Heart left ventricle (tissue), 13 donors: ENCODE measurements at regions not wholly inside any gene's neighbourhood (a gene's known extent, or its start where the extent isn't known, plus 50 kb on each side); places are given as distances from the start of the nearest gene placed in this dataset.

Experiments used
- POLR2A ChIP-seq, 2 donors: fragments of 450-650 bp; IDR thresholded peaks; one replicate each; pipeline ENCODE4 v1.6.1; 2017; ENCODE audit warnings: antibody characterized with exemption in 2 of 2, mild to moderate bottlenecking in 2 of 2, moderate library complexity in 2 of 2
- TF ChIP-seq, protein P1 (sequence below), 12 donors: fragments of 200-600 bp; sonication (generic) in 4 of 12; IDR thresholded peaks; one replicate each; pipeline versions ENCODE4 v1.5.0 to v1.8.0; 2018 to 2022; ENCODE audit warnings: antibody characterized with exemption in 12 of 12, mild to moderate bottlenecking in 5 of 12
- donor health status: ischemic (EF 13 %, LVEDD 7.1; RV severe dilation, severe dysfunction).
- donor health status: DM: no; HTN: yes; CAD: no.
- donor health status: DM: no; HTN: no; CAD: no.
- donor health status: ischemic (EF 25% LVEDD 6.9; RV normal size, moderate dysfunction).
- donor health status: ischemic (EF 25% LVEDD 5.7; RV mildly dilated, moderate dysfunction).
- donor health status: ischemic (EF 35%, LVEDD 5.7; RV mildly dilated, moderate dysfunction).
- donor health status: nonischemic (EF 11% LVEDD 7.7; RV severe dilation, severe dysfunction).
- donor health status: DM: yes; HTN: yes; CAD: no.
- donor health status: PGD.
- donor health status: ischemic (EF 29% LVEDD 5.4; RV normal size, mild dysfunction).
- donor health status: nonischemic (EF 23%, LVEDD 6.1; RV moderate dilation, normal function).

DNA sequence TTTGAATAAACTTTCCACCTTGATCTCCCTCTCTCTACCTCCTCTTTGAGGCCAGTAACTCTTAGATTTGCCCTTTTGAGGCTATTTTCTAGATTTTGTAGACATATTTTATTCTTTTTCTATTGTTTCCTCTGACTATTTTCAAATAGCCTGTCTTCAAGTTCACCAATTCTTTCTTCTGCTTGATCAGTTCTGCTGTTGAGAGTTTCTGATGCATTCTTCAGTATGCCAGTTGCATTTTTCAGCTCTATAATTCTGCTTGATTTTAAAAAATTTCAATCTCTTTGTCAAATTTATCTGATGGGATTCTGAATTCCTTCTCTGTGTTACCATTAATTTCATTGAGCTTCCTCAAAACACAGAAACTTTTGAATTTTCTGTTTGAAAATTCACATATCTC is 257.5 kb downstream of the HAPSTR1 start:
- TF ChIP-seq, protein P1, sequence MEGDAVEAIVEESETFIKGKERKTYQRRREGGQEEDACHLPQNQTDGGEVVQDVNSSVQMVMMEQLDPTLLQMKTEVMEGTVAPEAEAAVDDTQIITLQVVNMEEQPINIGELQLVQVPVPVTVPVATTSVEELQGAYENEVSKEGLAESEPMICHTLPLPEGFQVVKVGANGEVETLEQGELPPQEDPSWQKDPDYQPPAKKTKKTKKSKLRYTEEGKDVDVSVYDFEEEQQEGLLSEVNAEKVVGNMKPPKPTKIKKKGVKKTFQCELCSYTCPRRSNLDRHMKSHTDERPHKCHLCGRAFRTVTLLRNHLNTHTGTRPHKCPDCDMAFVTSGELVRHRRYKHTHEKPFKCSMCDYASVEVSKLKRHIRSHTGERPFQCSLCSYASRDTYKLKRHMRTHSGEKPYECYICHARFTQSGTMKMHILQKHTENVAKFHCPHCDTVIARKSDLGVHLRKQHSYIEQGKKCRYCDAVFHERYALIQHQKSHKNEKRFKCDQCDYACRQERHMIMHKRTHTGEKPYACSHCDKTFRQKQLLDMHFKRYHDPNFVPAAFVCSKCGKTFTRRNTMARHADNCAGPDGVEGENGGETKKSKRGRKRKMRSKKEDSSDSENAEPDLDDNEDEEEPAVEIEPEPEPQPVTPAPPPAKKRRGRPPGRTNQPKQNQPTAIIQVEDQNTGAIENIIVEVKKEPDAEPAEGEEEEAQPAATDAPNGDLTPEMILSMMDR (IDR thresholded peaks at IDR 0.05) = no peak
- no peak for TF ChIP-seq POLR2A (IDR thresholded peaks at IDR 0.05)
